Midbrain (tissue), 1 donor: ENCODE measurements at regions not wholly inside any gene's neighbourhood (a gene's known extent, or its start where the extent isn't known, plus 50 kb on each side); places are given as distances from the start of the nearest gene placed in this dataset.
"Not testable (repeated sequence)": the region's sequence is repeated elsewhere in the genome, so short reads cannot be mapped to it uniquely, and the experiment has no call there.

Experiments
- DNase-seq: peaks from one replicate; lab custom pipeline; 2025; lab: John Stamatoyannopoulos, UW

GRCh38 chr2:76170009-76170384 is 459.3 kb upstream of the GCFC2 start:
- DNase-seq: no peak

GRCh38 chr2:76169276-76170008 is 458.7 kb upstream of the GCFC2 start:
- DNase-seq: no peak

- DNase-seq: no peak
Observed at GRCh38 chr2:76163860-76164259, 453.1 kb upstream of the GCFC2 start.

- DNase-seq: no peak
Observed at GRCh38 chr2:76160670-76161069, 450.0 kb upstream of the GCFC2 start.

- no peak for DNase-seq
Observed at GRCh38 chr2:76159042-76159648, 448.4 kb upstream of the GCFC2 start.

- DNase-seq: no peak
Observed at GRCh38 chr2:76157531-76157930, 446.8 kb upstream of the GCFC2 start.

GRCh38 chr2:76154981-76155380 is 444.3 kb upstream of the GCFC2 start:
- DNase-seq: no peak

- no peak for DNase-seq
Observed at GRCh38 chr2:76149846-76150245, 439.1 kb upstream of the GCFC2 start.

GRCh38 chr2:76139303-76139702 is 428.6 kb upstream of the GCFC2 start:
- not testable (repeated sequence) for DNase-seq

GRCh38 chr2:76128622-76129021 is 417.9 kb upstream of the GCFC2 start:
- no peak for DNase-seq

GRCh38 chr2:76120176-76120575 is 409.5 kb upstream of the GCFC2 start:
- no peak for DNase-seq

GRCh38 chr2:76089683-76090082 is 379.0 kb upstream of the GCFC2 start:
- no peak for DNase-seq

- DNase-seq: no peak
Observed at GRCh38 chr2:76083248-76083647, 372.5 kb upstream of the GCFC2 start.

GRCh38 chr2:76082509-76082908 is 371.8 kb upstream of the GCFC2 start:
- no peak for DNase-seq

- DNase-seq: no peak
Observed at GRCh38 chr2:76080154-76080553, 369.4 kb upstream of the GCFC2 start.

GRCh38 chr2:76075126-76075525 is 364.4 kb upstream of the GCFC2 start:
- DNase-seq: no peak

- no peak for DNase-seq
Observed at GRCh38 chr2:76073992-76074604, 363.4 kb upstream of the GCFC2 start.

GRCh38 chr2:76050196-76050595 is 339.5 kb upstream of the GCFC2 start:
- no peak for DNase-seq

GRCh38 chr2:76044701-76045100 is 334.0 kb upstream of the GCFC2 start:
- no peak for DNase-seq

GRCh38 chr2:76039505-76039904 is 328.8 kb upstream of the GCFC2 start:
- no peak for DNase-seq

- DNase-seq: no peak
Observed at GRCh38 chr2:76027761-76028160, 317.0 kb upstream of the GCFC2 start.

GRCh38 chr2:76019128-76019527 is 308.4 kb upstream of the GCFC2 start:
- no peak for DNase-seq

- DNase-seq: peak; percentile 27
Observed at GRCh38 chr2:76009484-76009883, 298.8 kb upstream of the GCFC2 start.
